HAP-1 (cell line): ENCODE measurements at regions not wholly inside any gene's neighbourhood (a gene's known extent, or its start where the extent isn't known, plus 50 kb on each side); places are given as distances from the start of the nearest gene placed in this dataset.

Experiments
- DNase-seq, 2 experiments: peaks; one replicate each; pipeline ENCODE4 v3.0.0-alpha.2; 2016 to 2020; ENCODE audit warnings: low spot score in 2 of 2
- H3K27me3 ChIP-seq: fragments of 250-450 bp; sonication (Bioruptor Pico); 2 replicates; pipeline ENCODE4 v1.5.1; 2020; ENCODE audit warnings: low read depth, mild to moderate bottlenecking, moderate library complexity
- H3K36me3 ChIP-seq: fragments of 250-450 bp; sonication (Bioruptor Pico); replicated peaks from 2 replicates; pipeline ENCODE4 v1.5.1; 2020; ENCODE audit warnings: mild to moderate bottlenecking
- H3K4me1 ChIP-seq: fragments of 250-450 bp; sonication (Bioruptor Pico); 2 replicates; pipeline ENCODE4 v1.5.1; 2020; ENCODE audit warnings: mild to moderate bottlenecking
- H3K4me3 ChIP-seq: fragments of 250-450 bp; sonication (Bioruptor Pico); 2 replicates; pipeline ENCODE4 v1.5.1; 2020; ENCODE audit warnings: mild to moderate bottlenecking, moderate library complexity
- H3K9me3 ChIP-seq: fragments of 250-450 bp; sonication (Bioruptor Pico); 2 replicates; pipeline ENCODE4 v1.5.1; 2020; ENCODE audit warnings: mild to moderate bottlenecking, moderate library complexity
- in situ Hi-C: fragments of 300-500 bp; cut with MboI; formaldehyde crosslinking; loops from 3 replicates; pipeline ENCODE4 v1.14.3; 2020; ENCODE audit warnings: low sequenced_read_pairs, inconsistent platforms, mixed read lengths

DNA sequence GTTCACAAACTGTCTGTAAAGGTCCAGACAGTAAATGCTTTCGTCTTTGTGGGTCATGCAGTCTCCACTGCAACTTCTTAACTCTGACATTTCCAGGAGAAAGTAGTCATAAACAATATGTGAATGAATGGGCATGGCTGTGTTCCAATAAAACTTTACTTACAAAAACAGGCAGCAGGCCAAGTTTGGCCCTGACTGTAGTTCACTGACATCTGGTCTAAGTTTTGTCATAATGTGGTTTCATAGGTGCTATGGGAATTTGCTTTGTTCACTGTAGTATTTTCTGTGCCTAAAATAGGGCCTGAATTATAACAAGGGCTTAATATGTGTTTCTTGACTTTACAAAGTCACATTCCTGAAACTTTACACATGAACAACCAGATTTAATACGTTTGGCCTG is 186.0 kb upstream of the KBTBD8 start:
- Histone ChIP-seq H3K4me3 (no peak overlapping the region), H3K4me1 (0 out of 2 replicates have a peak, but pooled peaks cover 3% of the 10 kb centered on the region), H3K9me3 (no peaks in the 10 kb centered on the region), H3K27me3 (no peaks in the 10 kb centered on the region), H3K36me3 (no peaks in the 10 kb centered on the region)
- no peak for DNase-seq
- in situ Hi-C loops = loop anchor here (25.0 kb wide), 1 partner anchor 300 kb away; the partner anchor contains the start of gene LRIG1

DNA sequence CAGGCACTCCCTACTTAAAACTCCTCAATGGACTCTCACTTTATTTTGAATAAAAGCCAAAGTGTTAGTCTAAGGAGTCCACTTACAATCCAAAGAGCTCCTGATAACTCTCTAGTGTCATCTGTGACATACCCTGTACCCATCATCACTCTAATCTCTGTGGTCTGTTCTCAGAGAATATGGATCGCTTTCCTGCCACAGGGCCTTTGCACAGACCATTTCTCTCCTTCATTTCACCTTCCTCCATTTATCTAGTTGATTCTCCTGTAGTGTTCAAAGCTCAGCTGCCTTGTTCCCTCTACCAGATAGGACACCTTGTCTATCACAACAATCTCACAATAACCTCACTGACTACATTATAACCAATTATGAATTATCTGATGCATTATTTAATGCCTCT is 185.4 kb upstream of the KBTBD8 start:
- Histone ChIP-seq H3K36me3 (no peaks in the 10 kb centered on the region), H3K27me3 (no peaks in the 10 kb centered on the region), H3K9me3 (no peaks in the 10 kb centered on the region), H3K4me1 (peaks cover 3% of the 10 kb centered on the region; the same call in 1 of the 2 replicates), H3K4me3 (no peak overlapping the region)
- no peak for DNase-seq
- in situ Hi-C loops = loop anchor here (25.0 kb wide), 1 partner anchor 300 kb away; the partner anchor contains the start of gene LRIG1

DNA sequence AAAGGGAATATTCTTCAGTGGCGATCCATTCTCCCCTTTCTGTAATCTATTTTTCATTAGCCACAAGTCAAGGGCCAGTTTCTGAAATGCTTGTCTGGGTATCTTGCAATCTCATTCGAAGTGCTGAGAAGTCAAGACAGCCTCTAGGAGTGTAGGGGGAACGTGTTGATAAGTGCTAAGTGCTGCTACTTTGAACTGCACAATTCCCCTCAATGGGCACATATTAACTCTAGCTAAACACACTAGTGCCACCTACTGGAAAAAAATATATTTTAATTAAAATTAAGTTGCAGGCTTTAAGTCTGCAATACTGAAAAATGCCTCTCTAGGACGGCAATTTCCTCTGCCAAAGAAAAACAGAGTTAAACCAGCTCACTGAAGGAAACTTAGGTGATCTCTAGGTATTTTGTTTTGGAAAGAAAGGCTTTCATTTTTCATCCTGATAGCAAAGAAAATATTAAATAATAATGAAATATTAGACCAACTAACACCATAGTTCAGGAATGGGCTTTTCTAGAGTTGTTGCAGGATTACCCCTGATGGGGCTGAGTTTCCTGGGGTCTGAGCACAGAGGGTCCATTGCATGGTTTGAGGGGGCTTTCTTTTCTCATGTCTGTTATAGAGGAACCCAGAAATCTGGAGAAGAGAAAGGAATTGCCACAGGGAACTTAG is 181.9 kb upstream of the KBTBD8 start:
- peak; percentile 28 to 77 for DNase-seq
- Histone ChIP-seq H3K36me3 (no peaks in the 10 kb centered on the region), H3K4me3 (no peak overlapping the region), H3K9me3 (no peaks in the 10 kb centered on the region), H3K4me1 (peaks cover 34% of the 10 kb centered on the region), H3K27me3 (no peaks in the 10 kb centered on the region)
- in situ Hi-C loops = loop anchor here (5.0 to 25.0 kb wide), 2 partner anchors 304 to 414 kb away; partner anchors contain the start of gene LRIG1

DNA sequence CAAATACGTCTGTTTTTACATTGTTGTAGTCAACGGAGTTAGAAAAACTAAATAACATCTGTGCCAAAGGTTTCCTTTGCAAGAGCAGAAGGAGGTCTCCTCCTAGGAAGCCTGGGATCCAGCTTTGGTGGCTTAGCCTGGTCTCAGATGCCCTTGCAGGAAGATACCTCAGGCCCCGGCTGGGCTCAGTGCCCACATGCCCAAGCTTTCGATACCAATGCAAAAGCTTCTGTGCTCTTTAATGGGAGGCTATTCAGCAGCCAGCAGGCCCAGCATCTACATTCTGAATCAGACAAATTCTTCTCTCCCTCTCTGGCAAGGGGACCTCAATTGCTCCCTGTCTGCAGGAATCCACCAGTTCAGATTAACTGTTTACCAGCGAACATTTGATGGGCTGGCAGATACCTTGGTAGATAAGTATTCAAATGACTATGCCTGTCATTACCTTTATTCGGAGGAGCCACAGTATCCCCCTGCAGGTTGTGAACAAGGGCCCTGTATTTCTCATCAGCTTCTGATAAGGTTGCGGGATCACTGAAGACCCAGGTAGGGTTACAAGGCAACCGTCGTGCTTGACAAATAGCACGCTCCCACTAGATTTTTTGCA is 180.1 kb upstream of the KBTBD8 start:
- H3K4me1 ChIP-seq = peaks cover 34% of the 10 kb centered on the region
- no peaks in the 10 kb centered on the region for H3K36me3 ChIP-seq
- in situ Hi-C loops = loop anchor here (5.0 to 25.0 kb wide), 2 partner anchors 306 to 416 kb away; partner anchors contain the start of gene LRIG1
- no peaks in the 10 kb centered on the region for H3K27me3 ChIP-seq
- H3K4me3 ChIP-seq = no peak overlapping the region
- DNase-seq = peak in 1 of 2 experiments; percentile 18
- no peaks in the 10 kb centered on the region for H3K9me3 ChIP-seq

DNA sequence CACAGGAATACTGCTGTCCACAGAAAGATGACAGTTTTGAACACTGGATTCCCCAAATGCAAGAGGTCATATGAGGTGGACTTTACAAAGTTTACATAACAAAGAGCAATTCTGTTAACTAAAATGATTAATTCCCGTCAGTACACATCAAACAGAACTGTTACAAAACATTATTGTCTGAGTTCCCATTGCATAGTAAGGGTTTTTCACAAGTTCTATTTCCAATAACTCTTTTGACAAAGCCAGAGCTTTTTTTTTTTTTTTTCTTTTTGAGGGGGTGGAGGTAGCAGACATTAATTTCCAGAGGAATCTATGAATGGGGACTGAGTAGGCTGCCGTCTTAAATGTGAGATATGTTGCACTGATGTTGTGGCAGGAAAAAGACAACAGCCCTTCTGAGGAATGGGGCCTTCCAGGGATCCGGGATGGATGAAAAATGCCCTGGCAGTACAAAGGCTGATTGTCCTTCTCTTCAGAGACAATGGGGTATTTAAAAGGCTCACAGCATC is 178.1 kb upstream of the KBTBD8 start:
- H3K36me3 ChIP-seq = no peaks in the 10 kb centered on the region
- peak; percentile 60 to 74 for DNase-seq
- H3K9me3 ChIP-seq = no peaks in the 10 kb centered on the region
- peaks cover 34% of the 10 kb centered on the region for H3K4me1 ChIP-seq
- in situ Hi-C loops = loop anchor here (5.0 to 25.0 kb wide), 3 partner anchors 308 to 545 kb away; partner anchors contain the start of gene LRIG1
- H3K27me3 ChIP-seq = no peaks in the 10 kb centered on the region
- no peak overlapping the region for H3K4me3 ChIP-seq

DNA sequence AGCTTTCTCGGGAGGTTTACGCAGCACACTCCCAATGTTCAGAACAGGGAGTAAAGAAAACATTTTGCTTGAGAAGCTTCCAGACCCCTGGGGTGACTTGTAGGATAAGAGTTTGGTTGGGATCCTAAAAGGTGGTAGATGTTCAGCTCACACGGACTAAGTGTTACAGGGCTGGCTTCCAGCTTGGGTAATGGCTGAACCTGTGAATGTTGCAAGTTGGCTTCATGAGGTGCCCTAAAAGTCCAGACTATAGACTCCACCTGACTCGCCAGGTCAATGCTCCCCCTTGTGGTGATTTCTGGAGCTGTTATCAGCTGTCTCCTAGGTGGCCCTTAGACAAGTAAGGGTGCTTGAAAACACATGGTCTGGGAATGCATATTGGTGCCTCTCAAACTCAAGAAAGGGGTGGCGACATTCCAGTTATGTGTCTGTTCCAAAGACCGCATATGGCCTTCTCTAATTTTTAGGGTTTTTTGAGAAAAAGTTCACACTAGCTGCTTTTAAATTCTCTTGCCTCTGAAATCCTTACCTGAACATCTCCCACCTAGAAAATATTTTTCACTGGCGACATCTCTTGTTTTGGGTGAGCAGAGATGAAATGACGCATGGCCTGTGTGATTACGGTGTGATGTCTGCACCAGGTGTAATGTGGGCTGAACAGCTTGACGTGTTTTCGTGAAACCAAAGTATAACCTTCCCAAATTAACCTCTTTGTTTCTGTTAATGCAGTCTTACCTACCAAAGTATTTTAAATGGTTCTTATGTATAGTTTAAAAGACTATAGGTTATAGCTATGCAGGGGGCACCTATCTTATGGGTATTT is 175.7 kb upstream of the KBTBD8 start:
- in situ Hi-C loops = loop anchor here (10.0 to 25.0 kb wide), 2 partner anchors 310 to 548 kb away; partner anchors contain the start of gene LRIG1
- Histone ChIP-seq H3K4me1 (peaks cover 31% of the 10 kb centered on the region), H3K36me3 (no peaks in the 10 kb centered on the region), H3K27me3 (no peaks in the 10 kb centered on the region), H3K4me3 (no peak overlapping the region), H3K9me3 (no peaks in the 10 kb centered on the region)
- peak; percentile 56 to 87 for DNase-seq

DNA sequence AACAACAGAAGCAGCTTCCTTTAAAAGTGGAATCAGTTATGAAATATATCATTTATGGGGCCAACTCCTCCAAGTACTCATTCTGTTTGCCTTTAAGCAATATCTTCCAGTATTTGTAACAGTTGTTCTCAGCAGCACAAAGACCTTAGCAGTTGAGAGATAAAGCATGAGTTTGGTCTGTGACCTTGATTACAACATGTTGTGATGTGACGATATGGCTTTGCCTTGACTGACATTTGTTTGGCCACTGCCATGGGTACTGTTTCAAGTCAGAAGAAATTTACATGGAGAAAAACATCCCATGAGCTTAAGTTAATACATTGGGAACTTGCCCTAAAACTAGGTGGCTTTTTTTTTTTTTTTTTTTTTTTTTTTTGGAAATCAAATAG is 175.1 kb upstream of the KBTBD8 start:
- H3K27me3 ChIP-seq = no peaks in the 10 kb centered on the region
- H3K4me3 ChIP-seq = no peak overlapping the region
- no peaks in the 10 kb centered on the region for H3K9me3 ChIP-seq
- no peaks in the 10 kb centered on the region for H3K36me3 ChIP-seq
- in situ Hi-C loops = loop anchor here (10.0 to 25.0 kb wide), 2 partner anchors 311 to 548 kb away; partner anchors contain the start of gene LRIG1
- no peak for DNase-seq
- H3K4me1 ChIP-seq = peaks cover 29% of the 10 kb centered on the region

DNA sequence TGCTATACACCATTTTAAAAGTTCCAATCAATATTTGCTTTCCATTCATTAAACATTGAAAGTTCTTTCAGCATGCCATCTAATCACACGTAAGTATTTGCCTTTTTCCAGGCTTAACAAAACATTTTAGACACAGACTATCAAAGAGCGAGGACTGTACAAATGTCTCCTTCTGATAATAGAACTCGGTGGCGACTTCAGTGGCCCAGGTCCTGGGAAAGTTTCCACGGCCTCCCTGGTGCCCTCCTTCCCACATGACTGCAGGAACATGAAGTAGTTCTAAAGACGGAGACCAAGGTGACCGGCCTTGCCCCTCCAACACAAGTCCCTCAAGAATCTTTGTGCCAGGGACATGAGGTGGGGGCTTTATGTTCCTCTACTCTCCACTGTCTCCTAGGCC is 174.6 kb upstream of the KBTBD8 start:
- no peak for DNase-seq
- no peaks in the 10 kb centered on the region for H3K27me3 ChIP-seq
- H3K9me3 ChIP-seq = no peaks in the 10 kb centered on the region
- in situ Hi-C loops = loop anchor here (10.0 to 25.0 kb wide), 2 partner anchors 311 to 549 kb away; partner anchors contain the start of gene LRIG1
- peaks cover 24% of the 10 kb centered on the region for H3K4me1 ChIP-seq
- H3K36me3 ChIP-seq = no peaks in the 10 kb centered on the region
- H3K4me3 ChIP-seq = no peak overlapping the region

DNA sequence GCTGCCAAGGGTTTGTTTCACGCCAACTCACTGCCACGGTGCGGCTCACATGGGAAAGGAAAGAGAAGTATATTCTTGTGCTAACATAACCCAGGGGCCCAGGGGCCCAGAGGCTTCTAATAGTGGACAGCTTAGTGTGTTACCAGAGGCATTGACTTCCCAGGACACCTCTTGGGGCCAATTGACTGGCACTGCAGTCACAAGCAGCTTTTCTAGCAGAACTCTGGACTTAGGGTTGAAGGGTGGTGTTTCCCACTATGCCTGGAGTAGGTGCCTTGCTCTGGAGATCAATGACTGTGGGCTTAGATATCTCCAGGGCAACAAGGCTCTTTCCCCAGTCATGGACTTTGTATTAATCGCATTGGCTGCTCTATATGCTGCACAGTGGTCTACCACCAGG is 172.7 kb upstream of the KBTBD8 start:
- no peaks in the 10 kb centered on the region for H3K27me3 ChIP-seq
- in situ Hi-C loops = loop anchor here (10.0 kb wide), 1 partner anchor 551 kb away; no protein-coding TSS in a partner anchor
- DNase-seq = no peak
- H3K36me3 ChIP-seq = no peaks in the 10 kb centered on the region
- no peak overlapping the region for H3K4me3 ChIP-seq
- H3K9me3 ChIP-seq = no peaks in the 10 kb centered on the region
- peaks cover 8% of the 10 kb centered on the region for H3K4me1 ChIP-seq

DNA sequence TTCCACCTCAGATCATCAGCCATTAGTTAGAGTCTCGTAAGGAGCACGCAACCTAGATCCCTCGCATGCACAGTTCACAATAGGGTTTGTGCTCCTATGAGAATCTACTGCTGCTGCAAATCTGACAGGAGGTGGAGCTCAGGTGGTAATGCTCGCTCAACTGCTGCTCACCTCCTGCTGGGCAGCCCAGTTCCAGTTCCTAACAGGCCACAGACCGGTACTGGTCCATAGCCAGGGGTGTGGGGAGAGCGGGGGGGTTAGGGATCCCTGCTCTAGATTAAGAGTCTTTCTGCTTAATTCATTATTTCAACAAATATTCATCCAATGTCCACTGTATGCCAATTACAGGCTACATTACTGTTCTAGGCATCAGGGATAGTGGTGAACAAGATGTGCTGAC is 170.4 kb upstream of the KBTBD8 start:
- no peaks in the 10 kb centered on the region for H3K4me1 ChIP-seq
- no peaks in the 10 kb centered on the region for H3K9me3 ChIP-seq
- no peaks in the 10 kb centered on the region for H3K36me3 ChIP-seq
- H3K27me3 ChIP-seq = no peaks in the 10 kb centered on the region
- in situ Hi-C loops = loop anchor here (10.0 kb wide), 1 partner anchor 553 kb away; no protein-coding TSS in a partner anchor
- DNase-seq = no peak
- H3K4me3 ChIP-seq = no peak overlapping the region

DNA sequence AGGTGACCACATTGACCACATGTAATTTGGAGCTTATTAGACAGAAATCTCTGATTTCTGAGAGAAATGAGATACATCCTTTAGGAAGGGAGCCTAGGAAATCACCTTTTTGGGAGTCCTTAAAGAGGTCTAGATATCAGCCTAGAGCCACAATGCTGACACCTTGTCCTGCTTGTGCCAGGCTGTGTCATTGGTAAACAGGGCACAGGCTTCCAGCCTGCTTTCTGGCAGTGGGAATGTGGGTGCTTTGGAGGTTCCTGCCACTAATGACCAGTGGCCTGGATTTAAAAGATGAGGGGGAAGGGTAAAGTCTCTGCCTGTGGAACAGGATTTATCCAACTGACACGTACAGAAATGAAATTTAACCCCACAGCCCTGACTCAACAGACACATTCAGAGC is 169.8 kb upstream of the KBTBD8 start:
- Histone ChIP-seq H3K36me3 (no peaks in the 10 kb centered on the region), H3K4me3 (no peak overlapping the region), H3K27me3 (no peaks in the 10 kb centered on the region), H3K4me1 (no peaks in the 10 kb centered on the region), H3K9me3 (no peaks in the 10 kb centered on the region)
- no peak for DNase-seq
- in situ Hi-C loops = loop anchor here (10.0 kb wide), 1 partner anchor 554 kb away; no protein-coding TSS in a partner anchor

DNA sequence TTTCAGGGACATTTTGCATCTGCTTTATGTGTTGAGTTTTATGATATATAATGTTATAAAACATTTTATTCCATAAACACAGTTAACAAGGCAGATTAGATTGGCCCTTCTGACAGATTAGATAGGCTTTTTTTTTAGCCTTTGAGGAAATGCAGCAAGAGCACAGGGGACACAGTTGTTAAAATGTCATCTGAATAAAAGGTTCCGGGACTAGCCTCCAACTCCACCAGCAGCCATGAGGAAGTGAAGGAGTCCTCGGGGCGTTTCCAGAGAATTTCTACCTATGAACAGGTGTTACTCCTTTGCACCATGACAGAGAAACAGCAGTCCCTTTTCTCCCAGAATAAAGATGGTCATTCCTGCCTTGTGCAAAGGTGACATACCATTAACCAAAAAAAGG is 167.8 kb upstream of the KBTBD8 start:
- no peak overlapping the region for H3K4me3 ChIP-seq
- DNase-seq = no peak
- no peaks in the 10 kb centered on the region for H3K9me3 ChIP-seq
- no peaks in the 10 kb centered on the region for H3K27me3 ChIP-seq
- in situ Hi-C loops = loop anchor here (10.0 kb wide), 1 partner anchor 576 kb away; no protein-coding TSS in a partner anchor
- no peaks in the 10 kb centered on the region for H3K36me3 ChIP-seq
- no peaks in the 10 kb centered on the region for H3K4me1 ChIP-seq

DNA sequence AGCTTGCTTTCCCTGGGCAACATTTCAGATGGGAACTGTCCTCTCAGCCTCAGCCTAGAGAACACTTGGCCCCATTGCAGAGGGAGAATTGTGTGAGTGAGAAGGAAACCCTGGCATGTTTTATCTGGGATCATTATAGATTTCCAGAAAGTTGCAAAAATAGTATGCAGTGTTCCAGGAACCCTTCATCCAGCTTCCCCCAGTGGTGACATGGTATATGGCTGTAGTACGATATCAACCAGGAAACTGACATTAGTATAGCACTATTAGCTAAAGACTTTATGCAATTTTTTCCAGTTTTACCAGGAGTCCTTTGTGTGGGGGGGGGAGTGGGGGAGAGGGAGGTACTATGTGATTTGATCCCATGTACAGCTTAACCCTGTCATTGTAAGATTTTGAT is 166.2 kb upstream of the KBTBD8 start:
- H3K36me3 ChIP-seq = no peaks in the 10 kb centered on the region
- H3K9me3 ChIP-seq = no peaks in the 10 kb centered on the region
- no peak overlapping the region for H3K4me3 ChIP-seq
- DNase-seq = no peak
- H3K27me3 ChIP-seq = no peaks in the 10 kb centered on the region
- in situ Hi-C loops = loop anchor here (10.0 kb wide), 1 partner anchor 577 kb away; no protein-coding TSS in a partner anchor
- H3K4me1 ChIP-seq = no peaks in the 10 kb centered on the region
